ENCODE measurements at regions not wholly inside any gene's neighbourhood (a gene's known extent, or its start where the extent isn't known, plus 50 kb on each side); places are given as distances from the start of the nearest gene placed in this dataset.

- no peaks in the 10 kb centered on the region for H3K27me3 ChIP-seq
- 64 to 67% methylated on average over 7 to 13 of the region's 13 CpGs for WGBS, 2 donors (ENCODE audit: low coverage in 1 of 2)
Observed at GRCh38 chr13:31035185-31035965, 102.9 kb downstream of the TEX26 start.

DNA sequence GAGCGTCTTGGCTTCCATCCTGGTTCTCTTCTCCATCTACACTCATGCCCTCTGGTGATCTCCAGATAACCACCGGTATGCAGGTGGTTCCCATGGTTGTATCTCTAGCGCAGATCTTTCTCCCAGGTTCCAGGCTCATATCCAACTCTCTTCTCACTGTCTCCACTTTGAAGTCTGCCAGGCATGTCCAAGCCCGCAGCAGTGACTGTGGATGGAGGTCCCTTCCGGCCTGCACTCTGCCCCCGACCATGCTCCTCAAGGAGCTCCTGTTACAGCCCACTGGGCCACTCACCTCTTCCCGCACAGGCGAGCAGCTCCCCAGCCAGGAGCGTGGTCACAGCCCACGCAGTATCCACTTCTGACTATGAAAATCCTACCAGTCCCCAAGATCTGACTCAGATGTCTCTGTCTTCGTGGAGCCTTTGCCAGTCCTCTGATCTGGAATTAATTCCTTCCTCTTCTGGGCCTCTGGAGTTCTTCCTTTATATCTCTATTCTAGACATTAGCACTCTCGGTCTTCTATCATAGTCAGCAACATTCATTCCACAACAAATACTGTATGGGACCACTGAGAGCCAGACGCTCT is 100.2 kb downstream of the TEX26 start:
- H3K4me1 ChIP-seq = peaks cover 0 to 3% (median 0%) of the 10 kb centered on the region in 4 donors
- no peaks in the 10 kb centered on the region for H3K27me3 ChIP-seq
- WGBS, 2 donors (ENCODE audit: low coverage in 1 of 2) = 81 to 85% methylated on average over 4 to 13 of the region's 13 CpGs
- in situ Hi-C loops (cut with MboI; ENCODE audit: low pct_ligation_motif_present in 1 of 4, low pct_unique_long_range_greater_than_20kb in 1 of 4, low sequenced_read_pairs in 3 of 4) (loop anchor here in 3 of 4 donors (25.0 kb wide), 2 partner anchors 195 to 895 kb away; no protein-coding TSS in a partner anchor), intact Hi-C loops (cut with DNase I; ENCODE audit: low total_unique reads) (no loop called here)
- no peak for TF ChIP-seq CTCF (IDR thresholded peaks at IDR 0.05)
- TF ChIP-seq EP300 (IDR thresholded peaks at IDR 0.05; ENCODE audit: low read depth) = no peak
- TF ChIP-seq POLR2A (IDR thresholded peaks at IDR 0.05) = no peak
- no peak for TF ChIP-seq POLR2AphosphoS5 (IDR thresholded peaks at IDR 0.05)
- H3K27ac ChIP-seq = no peak overlapping the region
- no peak for DNase-seq
- H3K36me3 ChIP-seq = no peaks in the 10 kb centered on the region
- no peaks in the 10 kb centered on the region for H3K9me3 ChIP-seq
- no peak overlapping the region for H3K4me3 ChIP-seq

More at GRCh38 chr13:31035185-31035965, 102.9 kb downstream of the TEX26 start:
- no peak overlapping the region for H3K27ac ChIP-seq
- TF ChIP-seq POLR2A (IDR thresholded peaks at IDR 0.05) (no peak), CTCF (IDR thresholded peaks at IDR 0.05) (no peak), EP300 (IDR thresholded peaks at IDR 0.05; ENCODE audit: low read depth) (no peak), POLR2AphosphoS5 (IDR thresholded peaks at IDR 0.05) (no peak)
- intact Hi-C loops (cut with DNase I; ENCODE audit: low total_unique reads) (no loop called here), in situ Hi-C loops (cut with MboI; ENCODE audit: low pct_ligation_motif_present in 1 of 4, low pct_unique_long_range_greater_than_20kb in 1 of 4, low sequenced_read_pairs in 3 of 4) (loop anchor here in 3 of 4 donors (25.0 kb wide), 2 partner anchors 198 to 898 kb away; no protein-coding TSS in a partner anchor)
- peaks cover 0 to 3% (median 0%) of the 10 kb centered on the region in 4 donors for H3K4me1 ChIP-seq
- no peak for DNase-seq
- H3K36me3 ChIP-seq = no peaks in the 10 kb centered on the region
- H3K4me3 ChIP-seq = no peak overlapping the region
- H3K9me3 ChIP-seq = no peaks in the 10 kb centered on the region

GRCh38 chr13:31031482-31031881 is 99.0 kb downstream of the TEX26 start:
- Histone ChIP-seq H3K36me3 (no peaks in the 10 kb centered on the region), H3K4me3 (no peak overlapping the region), H3K27ac (no peak overlapping the region), H3K4me1 (peaks cover 0 to 3% (median 0%) of the 10 kb centered on the region in 4 donors), H3K27me3 (no peaks in the 10 kb centered on the region), H3K9me3 (no peaks in the 10 kb centered on the region)
- intact Hi-C loops (cut with DNase I; ENCODE audit: low total_unique reads) (no loop called here), in situ Hi-C loops (cut with MboI; ENCODE audit: low pct_ligation_motif_present in 1 of 4, low pct_unique_long_range_greater_than_20kb in 1 of 4, low sequenced_read_pairs in 3 of 4) (loop anchor here in 3 of 4 donors (25.0 kb wide), 2 partner anchors 194 to 894 kb away; no protein-coding TSS in a partner anchor)
- DNase-seq = no peak
- WGBS, 2 donors (ENCODE audit: low coverage in 1 of 2) = 82% methylated on average over 5 of the region's 6 CpGs; no CpG with 5 or more reads in 1 of the 2 donors
- no peak for TF ChIP-seq POLR2A (IDR thresholded peaks at IDR 0.05)
- TF ChIP-seq CTCF (IDR thresholded peaks at IDR 0.05) = no peak
- TF ChIP-seq POLR2AphosphoS5 (IDR thresholded peaks at IDR 0.05) = no peak
- no peak for TF ChIP-seq EP300 (IDR thresholded peaks at IDR 0.05; ENCODE audit: low read depth)

GRCh38 chr13:31029102-31029501 is 96.6 kb downstream of the TEX26 start:
- no peak for DNase-seq
- intact Hi-C loops (cut with DNase I; ENCODE audit: low total_unique reads) (loop anchor here (10.0 kb wide), 1 partner anchor 506 kb away; no protein-coding TSS in a partner anchor), in situ Hi-C loops (cut with MboI; ENCODE audit: low pct_ligation_motif_present in 1 of 4, low pct_unique_long_range_greater_than_20kb in 1 of 4, low sequenced_read_pairs in 3 of 4) (loop anchor here in 3 of 4 donors (25.0 kb wide), 2 partner anchors 192 to 892 kb away; no protein-coding TSS in a partner anchor)
- Histone ChIP-seq H3K4me1 (no peaks in the 10 kb centered on the region), H3K27ac (no peak overlapping the region), H3K36me3 (no peaks in the 10 kb centered on the region), H3K4me3 (no peak overlapping the region), H3K9me3 (no peaks in the 10 kb centered on the region), H3K27me3 (no peaks in the 10 kb centered on the region)
- TF ChIP-seq CTCF (IDR thresholded peaks at IDR 0.05) (no peak), EP300 (IDR thresholded peaks at IDR 0.05; ENCODE audit: low read depth) (no peak), POLR2A (IDR thresholded peaks at IDR 0.05) (no peak), POLR2AphosphoS5 (IDR thresholded peaks at IDR 0.05) (no peak)
- WGBS, 2 donors (ENCODE audit: low coverage in 1 of 2) = 65 to 84% methylated on average over 2 to 8 of the region's 8 CpGs

Measured in transverse colon (tissue), 4 donors.